K562 (cell line): ENCODE measurements at regions not wholly inside any gene's neighbourhood (a gene's known extent, or its start where the extent isn't known, plus 50 kb on each side); places are given as distances from the start of the nearest gene placed in this dataset.

Source experiments
- ATAC-seq: fragments of 200-7000 bp; cut with Tn5 transposase; 3 replicates; pipeline ENCODE4 v1.9.1; 2020; ENCODE audit warnings: moderate library complexity
- BruUV-seq: library from RNA; stranded (reverse); fragments of 400-500 nt; replicated peaks from 2 replicates; lab custom pipeline; 2021; lab: Mats Ljungman, UMichigan
- CTCF ChIA-PET: fragments of 300-600 bp; formaldehyde crosslinking; extraction: SDS; loops from one replicate; lab custom pipeline; 2021; ENCODE audit warnings: low intra/inter-chr PET ratio; lab: Yijun Ruan, JAX
- POLR2A ChIA-PET: fragments of 300-600, 350-650 bp; sonication (Branson Sonifier 250); formaldehyde crosslinking; extraction: SDS; loops from one replicate; lab custom pipeline; 2021; ENCODE audit warnings: antibody characterized with exemption, inconsistent platforms; lab: Yijun Ruan, JAX
- DNase-seq, 4 experiments: peaks; one replicate each; pipeline versions ENCODE4 v3.0.0 to v3.0.0-alpha.2; 2011 to 2018; ENCODE audit warnings: low spot score in 3 of 4, mixed read lengths in 3 of 4; ENCODE audit errors: extremely low read depth in 1 of 4
- FAIRE-seq: peaks from 2 replicates; lab custom pipeline; 2011; peaks lifted over from hg19 to GRCh38; lab: Jason Lieb, UNC
- H2AFZ ChIP-seq: 2 replicates; pipeline ENCODE4 v1.6.0; 2011; ENCODE audit warnings: low read depth, low read length, control low read depth, inconsistent platforms
- H3K27ac ChIP-seq: fragments of 200-600 bp; 3 replicates; pipeline ENCODE4 v1.8.0; 2011; ENCODE audit warnings: low read depth, mild to moderate bottlenecking, control low read depth, inconsistent platforms, low read length, moderate library complexity, mixed read lengths; ENCODE audit errors: extremely low read depth
- H3K27me3 ChIP-seq, 2 experiments: fragments of 300-600 bp in 1 of 2; 2 replicates in 1 of 2; 3 replicates in 1 of 2; pipeline versions ENCODE4 v1.6.0 to v1.8.0; 2011; ENCODE audit warnings: inconsistent platforms in 2 of 2, low read length in 2 of 2, mild to moderate bottlenecking in 1 of 2, mixed read lengths in 1 of 2, moderate library complexity in 1 of 2; ENCODE audit not compliant: control insufficient read depth in 2 of 2, insufficient read depth in 2 of 2
- H3K36me3 ChIP-seq: fragments of 300-600 bp; 3 replicates; pipeline ENCODE4 v1.8.0; 2011; ENCODE audit warnings: mild to moderate bottlenecking, low read length, inconsistent platforms; ENCODE audit not compliant: control insufficient read depth, insufficient read depth
- H3K4me1 ChIP-seq, 2 experiments: fragments of 200-600 bp in 1 of 2; replicated peaks in 1 of 2; 2 replicates in 1 of 2; 3 replicates in 1 of 2; pipeline versions ENCODE4 v1.5.1 to v1.8.0; 2011; ENCODE audit warnings: inconsistent platforms in 2 of 2, low read length in 2 of 2, mild to moderate bottlenecking in 1 of 2, mixed read lengths in 1 of 2, moderate library complexity in 1 of 2; ENCODE audit not compliant: control insufficient read depth in 2 of 2, insufficient read depth in 2 of 2
- H3K4me2 ChIP-seq: 2 replicates; pipeline ENCODE4 v1.6.1; 2011; ENCODE audit warnings: low read length, control low read depth, inconsistent platforms, mixed read lengths; ENCODE audit not compliant: insufficient read depth
- H3K4me3 ChIP-seq: fragments of 200-600 bp; sonication (generic), shearing (Covaris generic); 2 replicates; pipeline ENCODE4 v1.5.1; 2016; ENCODE audit warnings: control low read depth, inconsistent platforms
- H3K79me2 ChIP-seq: fragments of 200-600 bp; 3 replicates; pipeline ENCODE4 v1.8.0; 2011; ENCODE audit warnings: low read length, inconsistent platforms; ENCODE audit not compliant: control insufficient read depth, insufficient read depth
- H3K9ac ChIP-seq, 2 experiments: 2 replicates each; pipeline versions ENCODE4 v1.6.0 to v1.6.1; 2011; ENCODE audit warnings: low read depth in 2 of 2, low read length in 2 of 2, control low read depth in 1 of 2, inconsistent platforms in 1 of 2, mild to moderate bottlenecking in 1 of 2, mixed read lengths in 1 of 2; ENCODE audit not compliant: insufficient read depth in 1 of 2
- H3K9me1 ChIP-seq: one replicate; pipeline ENCODE4 v1.6.0; 2011; ENCODE audit warnings: inconsistent platforms, mild to moderate bottlenecking, low read length, moderate library complexity; ENCODE audit not compliant: control insufficient read depth, insufficient read depth
- H3K9me3 ChIP-seq: replicated peaks from 2 replicates; pipeline ENCODE4 v1.5.1; 2011; ENCODE audit warnings: low read depth, low read length, inconsistent platforms; ENCODE audit not compliant: control insufficient read depth, insufficient read depth
- H4K20me1 ChIP-seq: replicated peaks from 2 replicates; pipeline ENCODE4 v1.6.1; 2011; ENCODE audit warnings: low read length, inconsistent platforms, mixed read lengths; ENCODE audit not compliant: control insufficient read depth, insufficient read depth
- CC2D1A ChIP-seq: fragments of 450-650 bp; IDR thresholded peaks from 2 replicates; pipeline ENCODE4 v1.6.1; 2017; ENCODE audit warnings: mild to moderate bottlenecking
- COPS2 ChIP-seq: fragments of 450-650 bp; conservative IDR thresholded peaks from 2 replicates; pipeline ENCODE4 v1.6.1; 2016; ENCODE audit warnings: mild to moderate bottlenecking, moderate library complexity
- HOXB6 ChIP-seq: fragments of 250-450 bp; sonication (Bioruptor Pico); IDR thresholded peaks from 2 replicates; pipeline ENCODE4 v1.5.1; 2022; ENCODE audit warnings: mild to moderate bottlenecking, borderline replicate concordance
- IRF2 ChIP-seq: sonication (generic); formaldehyde crosslinking; IDR thresholded peaks from 2 replicates; pipeline ENCODE4 v1.8.1; 2022; ENCODE audit warnings: mild to moderate bottlenecking, missing genetic modification reagents
- NFE2L1 ChIP-seq: fragments of 450-650 bp; IDR thresholded peaks from 2 replicates; pipeline ENCODE4 v1.6.1; 2016; ENCODE audit warnings: missing genetic modification characterization, low read depth, mild to moderate bottlenecking, missing compliant biosample characterization, moderate library complexity, borderline replicate concordance
- NFIC ChIP-seq: fragments of 450-650 bp; IDR thresholded peaks from 2 replicates; pipeline ENCODE4 v1.6.1; 2017; ENCODE audit warnings: mild to moderate bottlenecking, inconsistent platforms
- NONO ChIP-seq, 2 experiments: fragments of 200-400 bp in 1 of 2; fragments of 450-650 bp in 1 of 2; formaldehyde crosslinking in 1 of 2; IDR thresholded peaks; 2 replicates each; pipeline ENCODE4 v1.6.1; 2017; ENCODE audit warnings: low read depth in 2 of 2, mild to moderate bottlenecking in 2 of 2, moderate library complexity in 2 of 2, low read length in 1 of 2
- PCBP1 ChIP-seq: fragments of 200-400 bp; formaldehyde crosslinking; IDR thresholded peaks from 2 replicates; pipeline ENCODE4 v1.6.1; 2018; ENCODE audit warnings: mild to moderate bottlenecking, low read depth, low read length; ENCODE audit not compliant: poor library complexity, severe bottlenecking
- RUNX1 ChIP-seq: sonication (generic); IDR thresholded peaks from 2 replicates; pipeline ENCODE4 v1.6.1; 2016; ENCODE audit warnings: antibody characterized with exemption, low read depth
- SREBF1 ChIP-seq: fragments of 150-350 bp; IDR thresholded peaks from 2 replicates; pipeline ENCODE4 v1.6.1; 2014; ENCODE audit warnings: antibody characterized with exemption, low read depth, low read length, borderline replicate concordance
- ZNF212 ChIP-seq: fragments of 450-650 bp; formaldehyde crosslinking; IDR thresholded peaks from 2 replicates; pipeline ENCODE4 v1.4.0; 2020; ENCODE audit warnings: mild to moderate bottlenecking
- ZNF445 ChIP-seq: fragments of 250-450 bp; sonication (Bioruptor Pico); IDR thresholded peaks from 2 replicates; pipeline ENCODE4 v1.4.0; 2020; ENCODE audit warnings: low read depth, mild to moderate bottlenecking, moderate library complexity
- ZNF780A ChIP-seq: fragments of 250-450 bp; sonication (Bioruptor Pico); IDR thresholded peaks from 2 replicates; pipeline ENCODE4 v1.5.0; 2021; ENCODE audit warnings: mild to moderate bottlenecking
- WGBS: fragments of 100-300 bp; shearing (Covaris generic); methylation state at CpG from one replicate; pipeline ENCODE4 v1.1.6; 2016; ENCODE audit warnings: low coverage, mixed read lengths; ENCODE audit not compliant: insufficient coverage; ENCODE audit errors: missing lambda C conversion rate; 5-methylcytosine and 5-hydroxymethylcytosine counted together
- in situ Hi-C: fragments of 300-500 bp; cut with MboI; formaldehyde crosslinking; loops from 4 replicates; pipeline ENCODE4 v1.15.0; 2018; ENCODE audit warnings: inconsistent platforms, mixed read lengths
- intact Hi-C: fragments of 100-400 bp; cut with micrococcal nuclease; formaldehyde crosslinking; loops from 2 replicates; pipeline ENCODE4 v1.14.2; 2022
- TF ChIP-seq, protein P1 (sequence below): fragments of 450-650 bp; IDR thresholded peaks from 2 replicates; pipeline ENCODE4 v1.6.1; 2016; ENCODE audit warnings: mild to moderate bottlenecking
- TF ChIP-seq, protein P2 (sequence below): sonication (generic); formaldehyde crosslinking; IDR thresholded peaks from 2 replicates; pipeline ENCODE4 v1.8.0; 2022; ENCODE audit warnings: mild to moderate bottlenecking, missing genetic modification reagents

DNA sequence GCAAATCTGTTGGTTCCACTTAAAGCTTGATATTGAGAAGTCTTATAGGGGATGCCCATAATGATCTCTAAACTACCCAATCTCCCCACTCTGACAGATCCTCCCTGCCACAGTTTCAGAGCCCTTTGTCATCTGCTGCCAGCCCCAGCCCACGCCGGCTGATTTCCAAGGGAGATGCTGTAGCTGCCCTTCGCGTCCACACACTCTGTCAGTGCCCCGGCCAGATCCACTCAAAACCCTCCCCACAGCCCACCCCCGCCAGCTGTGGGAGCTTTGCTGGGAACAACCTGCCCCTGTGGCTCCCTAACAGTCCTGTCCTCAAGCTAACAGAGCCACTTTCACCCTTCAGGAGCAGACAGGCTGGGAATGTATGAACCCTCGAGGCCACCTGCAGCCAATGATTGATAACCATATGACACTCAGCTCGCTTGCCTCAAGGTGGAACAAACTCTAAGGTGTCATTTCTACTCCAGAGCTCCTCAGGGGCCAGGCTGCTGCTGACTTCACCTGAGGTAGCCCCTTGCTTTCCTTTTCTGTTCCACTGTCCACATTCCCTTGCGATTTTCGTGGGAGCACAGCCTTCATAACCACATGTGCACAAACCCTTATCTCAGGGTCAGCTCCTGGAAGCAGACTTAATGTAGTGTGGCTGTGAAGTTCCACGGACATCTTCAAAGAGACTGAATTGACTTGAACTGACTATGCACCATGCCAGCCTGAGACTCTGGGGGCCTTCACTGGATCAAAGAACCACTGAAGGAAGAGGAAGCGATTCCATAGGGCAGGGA, 92.6 kb upstream of the LGALSL start (continued):
- TF ChIP-seq, protein P1, sequence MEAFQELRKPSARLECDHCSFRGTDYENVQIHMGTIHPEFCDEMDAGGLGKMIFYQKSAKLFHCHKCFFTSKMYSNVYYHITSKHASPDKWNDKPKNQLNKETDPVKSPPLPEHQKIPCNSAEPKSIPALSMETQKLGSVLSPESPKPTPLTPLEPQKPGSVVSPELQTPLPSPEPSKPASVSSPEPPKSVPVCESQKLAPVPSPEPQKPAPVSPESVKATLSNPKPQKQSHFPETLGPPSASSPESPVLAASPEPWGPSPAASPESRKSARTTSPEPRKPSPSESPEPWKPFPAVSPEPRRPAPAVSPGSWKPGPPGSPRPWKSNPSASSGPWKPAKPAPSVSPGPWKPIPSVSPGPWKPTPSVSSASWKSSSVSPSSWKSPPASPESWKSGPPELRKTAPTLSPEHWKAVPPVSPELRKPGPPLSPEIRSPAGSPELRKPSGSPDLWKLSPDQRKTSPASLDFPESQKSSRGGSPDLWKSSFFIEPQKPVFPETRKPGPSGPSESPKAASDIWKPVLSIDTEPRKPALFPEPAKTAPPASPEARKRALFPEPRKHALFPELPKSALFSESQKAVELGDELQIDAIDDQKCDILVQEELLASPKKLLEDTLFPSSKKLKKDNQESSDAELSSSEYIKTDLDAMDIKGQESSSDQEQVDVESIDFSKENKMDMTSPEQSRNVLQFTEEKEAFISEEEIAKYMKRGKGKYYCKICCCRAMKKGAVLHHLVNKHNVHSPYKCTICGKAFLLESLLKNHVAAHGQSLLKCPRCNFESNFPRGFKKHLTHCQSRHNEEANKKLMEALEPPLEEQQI: no peak
- TF ChIP-seq NONO (IDR thresholded peaks at IDR 0.05; ENCODE audit: low read depth in 2 of 2, low read length in 1 of 2) (no peak), IRF2 (CRISPR knock-in tag) (no peak), SREBF1 (no peak), PCBP1 (no peak), ZNF445 (CRISPR knock-in tag) (no peak), COPS2 (no peak), ZNF780A (no peak)

- DNase-seq (no peak), FAIRE-seq (no peak), ATAC-seq (no peak)
- Histone ChIP-seq H3K27me3 (peaks cover 13 to 48% of the 10 kb centered on the region in 2 experiments; a peak in 4 of 5 replicates), H2AFZ (no peak overlapping the region), H3K27ac (no peak overlapping the region), H3K4me2 (no peak overlapping the region), H3K9me3 (no peaks in the 10 kb centered on the region), H4K20me1 (peaks cover 18% of the 10 kb centered on the region), H3K9ac (no peak overlapping the region), H3K9me1 (no peaks in the 10 kb centered on the region), H3K4me3 (no peak overlapping the region), H3K36me3 (no peaks in the 10 kb centered on the region), H3K4me1 (no peaks in the 10 kb centered on the region; a peak in 1 of 5 replicates), H3K79me2 (no peaks in the 10 kb centered on the region)
- intact Hi-C loops: no loop called here
- BruUV-seq: no TSS peak
- in situ Hi-C loops: no loop called here
- ChIA-PET POLR2A (interaction anchor here (0.8 to 1.4 kb wide), 2 partner anchors 9 to 123 kb away, joined by 3 to 4 read pairs; no protein-coding TSS in a partner anchor), CTCF (no interaction called here)
- TF ChIP-seq, protein P2, sequence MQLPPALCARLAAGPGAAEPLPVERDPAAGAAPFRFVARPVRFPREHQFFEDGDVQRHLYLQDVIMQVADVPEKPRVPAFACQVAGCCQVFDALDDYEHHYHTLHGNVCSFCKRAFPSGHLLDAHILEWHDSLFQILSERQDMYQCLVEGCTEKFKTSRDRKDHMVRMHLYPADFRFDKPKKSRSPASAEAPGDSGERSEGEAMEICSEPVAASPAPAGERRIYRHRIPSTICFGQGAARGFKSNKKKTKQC (CRISPR knock-in tag): no peak
- no peak for TF ChIP-seq CC2D1A
- no peak for TF ChIP-seq ZNF212 (CRISPR knock-in tag)
- no peak for TF ChIP-seq RUNX1
- TF ChIP-seq HOXB6 (CRISPR knock-in tag): no peak
- no peak for TF ChIP-seq NFIC
- TF ChIP-seq NFE2L1 (tag): no peak
- 0% methylated on average over 3 of the region's 4 CpGs for WGBS
Measured at GRCh38 chr2:64362562-64363026, 91.4 kb upstream of the LGALSL start.
